ENCODE measurements at regions not wholly inside any gene's neighbourhood (a gene's known extent, or its start where the extent isn't known, plus 50 kb on each side); places are given as distances from the start of the nearest gene placed in this dataset.
"Not testable (repeated sequence)": the region's sequence is repeated elsewhere in the genome, so short reads cannot be mapped to it uniquely, and the experiment has no call there.

- H3K27ac ChIP-seq (ENCODE audit: low read depth in 1 of 2, low read length in 2 of 2), result no peak overlapping the region
- no peaks in the 10 kb centered on the region for H3K4me1 ChIP-seq (ENCODE audit: control insufficient read depth in 1 of 2, insufficient read depth in 2 of 2, low read length in 2 of 2)
- H3K27me3 ChIP-seq (ENCODE audit: control insufficient read depth in 1 of 2, insufficient read depth in 2 of 2, low read length in 1 of 2), result no peaks in the 10 kb centered on the region
- ATAC-seq (ENCODE audit: low FRiP score) (no peak), DNase-seq (no peak)
- intact Hi-C loops (cut with DNase I), result no loop called here
- H3K9me3 ChIP-seq (ENCODE audit: control insufficient read depth, low read length), result no peaks in the 10 kb centered on the region
- H3K4me3 ChIP-seq (ENCODE audit: low read length in 2 of 2), result no peak overlapping the region
- no peaks in the 10 kb centered on the region for H3K36me3 ChIP-seq (ENCODE audit: control insufficient read depth in 1 of 2, insufficient read depth in 2 of 2, low read length in 1 of 2)
- WGBS, 2 donors, result 28 to 29% methylated on average over 1 of the region's 1 CpG
Observed at GRCh38 chr2:192932376-192932775, 737.6 kb upstream of the TMEFF2 start.

- ATAC-seq (ENCODE audit: low FRiP score); H3K27me3 ChIP-seq (ENCODE audit: control insufficient read depth in 1 of 2, insufficient read depth in 2 of 2, low read length in 1 of 2); H3K36me3 ChIP-seq (ENCODE audit: control insufficient read depth in 1 of 2, insufficient read depth in 2 of 2, low read length in 1 of 2); H3K4me1 ChIP-seq (ENCODE audit: control insufficient read depth in 1 of 2, insufficient read depth in 2 of 2, low read length in 2 of 2); intact Hi-C loops (cut with DNase I); H3K4me3 ChIP-seq (ENCODE audit: low read length in 2 of 2); H3K27ac ChIP-seq (ENCODE audit: low read depth in 1 of 2, low read length in 2 of 2); H3K9me3 ChIP-seq (ENCODE audit: control insufficient read depth, low read length); DNase-seq: not testable (repeated sequence)
- 89 to 92% methylated on average over 4 of the region's 4 CpGs for WGBS, 2 donors
Observed at GRCh38 chr2:192921631-192922030, 726.9 kb upstream of the TMEFF2 start.

DNA sequence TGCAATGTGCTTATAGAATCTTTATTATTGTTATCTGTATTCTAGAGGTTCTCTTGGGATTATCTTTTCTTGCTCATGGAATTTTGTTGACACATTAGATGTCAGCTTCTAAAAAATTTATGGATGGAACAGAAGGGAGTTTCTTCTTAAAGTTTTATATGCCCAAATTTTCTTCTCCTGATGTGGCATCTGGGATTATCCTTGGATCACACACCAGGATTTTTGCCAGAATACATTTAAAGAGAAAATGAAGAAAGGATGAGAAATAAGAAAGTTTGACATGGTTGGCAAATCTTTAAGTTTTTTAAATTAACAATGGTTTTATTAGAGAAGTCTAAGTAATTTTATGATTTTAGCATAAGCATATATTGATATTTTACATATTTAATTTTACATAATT is 706.7 kb upstream of the TMEFF2 start:
- Histone ChIP-seq H3K4me1 (ENCODE audit: control insufficient read depth in 1 of 2, insufficient read depth in 2 of 2, low read length in 2 of 2) (no peaks in the 10 kb centered on the region), H3K27ac (ENCODE audit: low read depth in 1 of 2, low read length in 2 of 2) (no peak overlapping the region), H3K36me3 (ENCODE audit: control insufficient read depth in 1 of 2, insufficient read depth in 2 of 2, low read length in 1 of 2) (no peaks in the 10 kb centered on the region), H3K4me3 (ENCODE audit: low read length in 2 of 2) (no peak overlapping the region), H3K9me3 (ENCODE audit: control insufficient read depth, low read length) (no peaks in the 10 kb centered on the region), H3K27me3 (ENCODE audit: control insufficient read depth in 1 of 2, insufficient read depth in 2 of 2, low read length in 1 of 2) (no peaks in the 10 kb centered on the region)
- intact Hi-C loops (cut with DNase I), result no loop called here
- ATAC-seq (ENCODE audit: low FRiP score), result no peak
- no peak for DNase-seq

DNA sequence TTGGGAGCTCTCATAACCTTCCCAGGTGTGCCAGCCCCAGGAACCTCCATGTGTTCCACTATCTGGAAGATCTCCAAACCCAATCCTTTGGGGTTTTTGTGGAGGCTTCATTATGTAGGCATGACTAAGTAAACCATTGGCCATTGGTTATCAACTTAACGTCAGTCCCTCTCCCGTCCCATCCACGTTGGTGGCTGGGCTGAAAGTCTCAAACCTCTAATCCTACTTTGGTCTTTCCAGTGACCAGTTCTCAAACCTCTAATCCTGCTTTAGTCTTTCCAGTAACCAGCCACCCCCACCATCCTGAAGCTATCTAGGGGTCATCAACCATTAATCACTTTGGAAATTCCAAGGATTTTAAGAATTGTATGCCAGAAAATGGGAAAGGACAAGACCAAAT is 704.7 kb upstream of the TMEFF2 start:
- intact Hi-C loops (cut with DNase I), result no loop called here
- no peak for ATAC-seq (ENCODE audit: low FRiP score)
- 72 to 75% methylated on average over 3 of the region's 3 CpGs for WGBS, 2 donors

DNA sequence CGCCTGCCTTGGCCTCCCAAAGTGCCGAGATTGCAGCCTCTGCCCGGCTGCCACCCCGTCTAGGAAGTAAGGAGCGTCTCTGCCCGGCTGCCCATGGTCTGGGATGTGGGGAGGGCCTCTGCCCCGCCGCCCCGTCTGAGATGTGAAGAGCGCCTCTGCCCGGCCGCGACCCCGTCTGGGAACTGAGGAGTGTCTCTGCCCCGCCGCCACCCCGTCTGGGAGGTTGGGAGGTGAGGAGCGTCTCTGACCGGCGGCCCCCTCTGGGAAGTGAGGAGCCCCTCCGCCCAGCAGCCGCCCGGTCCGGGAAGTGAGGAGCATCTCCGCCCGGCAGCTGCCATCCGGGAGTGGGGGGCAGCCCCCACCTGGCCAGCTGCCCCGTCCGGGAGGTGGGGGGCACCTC is 699.2 kb upstream of the TMEFF2 start:
- ATAC-seq (ENCODE audit: low FRiP score); intact Hi-C loops (cut with DNase I); H3K27me3 ChIP-seq (ENCODE audit: control insufficient read depth in 1 of 2, insufficient read depth in 2 of 2, low read length in 1 of 2); H3K4me3 ChIP-seq (ENCODE audit: low read length in 2 of 2); H3K36me3 ChIP-seq (ENCODE audit: control insufficient read depth in 1 of 2, insufficient read depth in 2 of 2, low read length in 1 of 2); H3K27ac ChIP-seq (ENCODE audit: low read depth in 1 of 2, low read length in 2 of 2); H3K9me3 ChIP-seq (ENCODE audit: control insufficient read depth, low read length); H3K4me1 ChIP-seq (ENCODE audit: control insufficient read depth in 1 of 2, insufficient read depth in 2 of 2, low read length in 2 of 2): not testable (repeated sequence)
- DNase-seq, result peak in 1 of 2 donors; percentile 70
- 94 to 95% methylated on average over 24 to 29 of the region's 29 CpGs for WGBS, 2 donors

More for the DNA sequence above, 704.7 kb upstream of the TMEFF2 start:
- H3K36me3 ChIP-seq (ENCODE audit: control insufficient read depth in 1 of 2, insufficient read depth in 2 of 2, low read length in 1 of 2), result no peaks in the 10 kb centered on the region
- H3K9me3 ChIP-seq (ENCODE audit: control insufficient read depth, low read length), result no peaks in the 10 kb centered on the region
- no peak for DNase-seq
- H3K27me3 ChIP-seq (ENCODE audit: control insufficient read depth in 1 of 2, insufficient read depth in 2 of 2, low read length in 1 of 2), result no peaks in the 10 kb centered on the region
- no peaks in the 10 kb centered on the region for H3K4me1 ChIP-seq (ENCODE audit: control insufficient read depth in 1 of 2, insufficient read depth in 2 of 2, low read length in 2 of 2)
- H3K27ac ChIP-seq (ENCODE audit: low read depth in 1 of 2, low read length in 2 of 2), result no peak overlapping the region
- no peak overlapping the region for H3K4me3 ChIP-seq (ENCODE audit: low read length in 2 of 2)

DNA sequence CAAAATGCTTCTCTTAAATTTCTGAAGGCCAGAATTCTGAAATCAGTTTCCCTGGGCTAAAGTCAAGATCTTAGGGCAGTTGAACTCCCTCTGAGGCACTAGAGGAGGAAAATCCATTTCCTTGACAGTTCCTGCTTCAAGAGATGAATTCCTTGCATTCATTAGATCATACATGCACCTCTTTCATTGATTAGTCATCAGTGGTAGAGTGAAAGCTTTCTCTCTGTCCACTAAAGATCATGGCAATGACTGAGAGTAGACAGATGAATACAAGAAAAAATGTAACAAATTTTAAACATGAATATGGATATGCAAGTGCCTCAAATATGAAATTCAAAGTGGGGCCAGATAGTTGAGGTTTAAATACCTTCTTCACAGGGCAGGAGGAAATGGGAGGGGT is 693.4 kb upstream of the TMEFF2 start:
- intact Hi-C loops (cut with DNase I), result no loop called here
- H3K36me3 ChIP-seq (ENCODE audit: control insufficient read depth in 1 of 2, insufficient read depth in 2 of 2, low read length in 1 of 2), result no peaks in the 10 kb centered on the region
- no peaks in the 10 kb centered on the region for H3K4me1 ChIP-seq (ENCODE audit: control insufficient read depth in 1 of 2, insufficient read depth in 2 of 2, low read length in 2 of 2)
- H3K27me3 ChIP-seq (ENCODE audit: control insufficient read depth in 1 of 2, insufficient read depth in 2 of 2, low read length in 1 of 2), result no peaks in the 10 kb centered on the region
- DNase-seq (no peak), ATAC-seq (ENCODE audit: low FRiP score) (no peak)
- H3K27ac ChIP-seq (ENCODE audit: low read depth in 1 of 2, low read length in 2 of 2), result no peak overlapping the region
- H3K9me3 ChIP-seq (ENCODE audit: control insufficient read depth, low read length), result no peaks in the 10 kb centered on the region
- no peak overlapping the region for H3K4me3 ChIP-seq (ENCODE audit: low read length in 2 of 2)

DNA sequence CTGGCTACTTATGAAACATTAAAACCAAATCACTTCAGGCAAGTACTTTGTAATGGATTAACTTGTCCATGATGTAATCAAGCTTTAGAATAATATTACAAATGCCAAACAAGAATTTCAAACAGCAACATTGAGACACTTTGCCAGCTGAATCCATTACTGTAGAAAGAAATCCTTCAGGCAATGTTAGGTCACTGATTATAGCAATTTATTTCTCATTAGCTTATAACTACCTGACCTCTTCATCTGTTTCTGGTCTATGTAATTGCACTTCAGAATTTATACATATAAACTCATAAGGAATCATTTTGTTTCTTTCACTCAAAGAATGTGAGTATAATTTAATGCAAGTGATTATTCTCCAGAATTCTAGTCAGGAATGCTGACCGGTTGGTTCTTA is 692.6 kb upstream of the TMEFF2 start:
- Histone ChIP-seq H3K27ac (ENCODE audit: low read depth in 1 of 2, low read length in 2 of 2) (no peak overlapping the region), H3K4me1 (ENCODE audit: control insufficient read depth in 1 of 2, insufficient read depth in 2 of 2, low read length in 2 of 2) (no peaks in the 10 kb centered on the region), H3K36me3 (ENCODE audit: control insufficient read depth in 1 of 2, insufficient read depth in 2 of 2, low read length in 1 of 2) (no peaks in the 10 kb centered on the region), H3K4me3 (ENCODE audit: low read length in 2 of 2) (no peak overlapping the region), H3K9me3 (ENCODE audit: control insufficient read depth, low read length) (no peaks in the 10 kb centered on the region), H3K27me3 (ENCODE audit: control insufficient read depth in 1 of 2, insufficient read depth in 2 of 2, low read length in 1 of 2) (no peaks in the 10 kb centered on the region)
- ATAC-seq (ENCODE audit: low FRiP score) (no peak), DNase-seq (no peak)
- intact Hi-C loops (cut with DNase I), result no loop called here
- WGBS, 2 donors, result 34 to 41% methylated on average over 1 of the region's 1 CpG

DNA sequence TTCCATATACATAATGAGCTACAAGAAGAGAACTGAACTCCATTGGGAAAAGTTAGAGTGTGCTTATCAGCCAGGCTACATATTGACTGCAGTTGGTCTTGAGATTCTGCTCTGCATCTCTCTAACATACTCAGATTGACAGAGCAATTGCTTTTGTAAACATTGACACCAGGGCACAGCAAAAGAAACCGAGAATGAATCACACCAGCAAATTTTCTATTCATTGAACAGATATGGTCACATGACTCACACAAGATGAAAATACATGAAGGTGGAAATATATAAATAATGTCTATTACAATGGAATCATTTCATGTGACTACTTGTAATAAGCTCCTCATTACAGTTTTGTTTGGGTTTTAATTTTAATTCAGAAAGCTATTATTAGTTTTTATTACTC is 691.9 kb upstream of the TMEFF2 start:
- WGBS, 2 donors, result 37 to 58% methylated on average over 1 of the region's 1 CpG
- Histone ChIP-seq H3K4me3 (ENCODE audit: low read length in 2 of 2) (no peak overlapping the region), H3K27me3 (ENCODE audit: control insufficient read depth in 1 of 2, insufficient read depth in 2 of 2, low read length in 1 of 2) (no peaks in the 10 kb centered on the region), H3K9me3 (ENCODE audit: control insufficient read depth, low read length) (no peaks in the 10 kb centered on the region), H3K36me3 (ENCODE audit: control insufficient read depth in 1 of 2, insufficient read depth in 2 of 2, low read length in 1 of 2) (no peaks in the 10 kb centered on the region), H3K4me1 (ENCODE audit: control insufficient read depth in 1 of 2, insufficient read depth in 2 of 2, low read length in 2 of 2) (no peaks in the 10 kb centered on the region), H3K27ac (ENCODE audit: low read depth in 1 of 2, low read length in 2 of 2) (no peak overlapping the region)
- no peak for ATAC-seq (ENCODE audit: low FRiP score)
- intact Hi-C loops (cut with DNase I), result no loop called here
- DNase-seq, result no peak

DNA sequence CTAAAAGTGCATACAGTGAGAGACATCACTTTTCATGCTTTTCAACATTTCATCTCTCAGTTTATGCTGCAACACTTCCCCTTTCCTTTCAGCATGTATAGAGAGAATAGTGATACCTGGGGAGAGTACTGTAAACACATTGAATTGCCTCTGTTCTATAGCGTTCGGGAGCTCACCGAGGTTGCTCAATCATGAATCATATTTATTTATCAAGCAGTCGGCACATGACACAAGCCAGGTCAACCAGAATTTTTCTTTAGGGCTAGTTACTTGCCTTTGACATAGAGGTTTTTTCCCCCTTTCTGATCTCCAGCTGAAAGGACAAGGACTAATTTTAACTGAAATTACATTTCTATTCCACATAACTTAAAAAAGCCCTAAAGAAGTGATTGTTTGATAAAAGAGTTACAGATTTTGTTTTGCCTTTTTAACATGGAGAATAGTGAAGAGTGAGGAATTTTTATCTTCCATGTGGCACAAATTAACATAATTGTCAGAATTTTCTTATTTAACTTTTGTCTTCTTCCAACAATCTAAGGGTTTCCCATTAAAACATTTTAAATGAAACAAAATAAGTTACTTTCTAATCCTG is 690.9 kb upstream of the TMEFF2 start:
- DNase-seq (no peak), ATAC-seq (ENCODE audit: low FRiP score) (no peak)
- Histone ChIP-seq H3K27me3 (ENCODE audit: control insufficient read depth in 1 of 2, insufficient read depth in 2 of 2, low read length in 1 of 2) (no peaks in the 10 kb centered on the region), H3K36me3 (ENCODE audit: control insufficient read depth in 1 of 2, insufficient read depth in 2 of 2, low read length in 1 of 2) (no peaks in the 10 kb centered on the region), H3K9me3 (ENCODE audit: control insufficient read depth, low read length) (no peaks in the 10 kb centered on the region), H3K4me1 (ENCODE audit: control insufficient read depth in 1 of 2, insufficient read depth in 2 of 2, low read length in 2 of 2) (no peaks in the 10 kb centered on the region), H3K27ac (ENCODE audit: low read depth in 1 of 2, low read length in 2 of 2) (no peak overlapping the region), H3K4me3 (ENCODE audit: low read length in 2 of 2) (no peak overlapping the region)
- intact Hi-C loops (cut with DNase I), result no loop called here
- WGBS, 2 donors, result 14 to 15% methylated on average over 4 of the region's 4 CpGs

Measured in aorta (tissue), 5 donors.